Frontal cortex (tissue), 3 donors: ENCODE measurements at regions not wholly inside any gene's neighbourhood (a gene's known extent, or its start where the extent isn't known, plus 50 kb on each side); places are given as distances from the start of the nearest gene placed in this dataset.

Experiments used
- DNase-seq, 2 donors: peaks; one replicate each; pipeline ENCODE4 v3.0.0; 2012; ENCODE audit warnings: low spot score in 2 of 2
- FAIRE-seq: peaks from 2 replicates; lab custom pipeline; 2012; peaks lifted over from hg19 to GRCh38; lab: Jason Lieb, UNC
- donor health status: control.
- donor health status: control.
- donor health status: control.

DNA sequence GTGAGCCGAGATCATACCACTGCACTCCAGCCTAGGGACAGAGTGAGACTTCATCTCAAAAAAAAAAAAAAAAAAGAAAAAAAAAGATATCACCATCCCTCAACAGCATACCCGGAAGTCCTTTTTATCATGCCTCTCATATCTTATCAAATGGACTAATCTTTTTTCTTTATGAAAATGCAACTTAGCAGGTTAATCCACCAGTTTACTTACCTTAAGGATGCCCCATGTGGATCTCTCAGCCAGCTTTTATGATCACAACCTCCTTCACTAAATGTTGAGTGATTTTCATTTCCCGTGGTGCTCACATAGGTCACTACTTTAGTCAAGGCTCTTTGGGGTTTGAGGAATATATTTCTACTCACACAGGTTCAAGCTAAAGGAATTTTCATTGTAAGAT, 248.8 kb upstream of the TBX3 start:
- FAIRE-seq, result no peak
- DNase-seq, result no peak

DNA sequence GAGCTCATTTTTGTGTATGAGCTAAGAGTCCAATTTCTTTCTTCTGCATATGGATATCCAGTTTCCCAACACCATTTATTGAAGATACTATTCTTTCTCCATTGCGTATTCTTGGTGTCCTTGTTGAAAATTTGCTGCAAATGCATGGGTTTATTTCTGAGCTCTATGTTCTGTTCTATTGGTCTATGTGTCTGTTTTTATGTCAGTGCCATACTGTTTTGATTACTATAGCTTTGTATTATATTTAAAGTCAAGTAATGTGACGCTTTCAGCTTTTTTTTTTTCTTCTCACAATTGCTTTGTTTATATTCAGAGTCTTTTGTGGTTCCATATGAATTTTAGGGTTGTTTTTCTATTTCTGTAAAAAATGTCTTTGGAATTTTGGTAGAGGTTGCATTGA, 247.1 kb upstream of the TBX3 start:
- DNase-seq (no peak), FAIRE-seq (no peak)

- DNase-seq, result no peak
- no peak for FAIRE-seq
These were observed 242.4 kb upstream of the TBX3 start for GRCh38 chr12:114926341-114926740.

GRCh38 chr12:114924946-114925475, 241.0 kb upstream of the TBX3 start:
- FAIRE-seq (no peak), DNase-seq (no peak)

GRCh38 chr12:114921781-114922180, 237.8 kb upstream of the TBX3 start:
- FAIRE-seq, result no peak
- DNase-seq, result no peak

DNA sequence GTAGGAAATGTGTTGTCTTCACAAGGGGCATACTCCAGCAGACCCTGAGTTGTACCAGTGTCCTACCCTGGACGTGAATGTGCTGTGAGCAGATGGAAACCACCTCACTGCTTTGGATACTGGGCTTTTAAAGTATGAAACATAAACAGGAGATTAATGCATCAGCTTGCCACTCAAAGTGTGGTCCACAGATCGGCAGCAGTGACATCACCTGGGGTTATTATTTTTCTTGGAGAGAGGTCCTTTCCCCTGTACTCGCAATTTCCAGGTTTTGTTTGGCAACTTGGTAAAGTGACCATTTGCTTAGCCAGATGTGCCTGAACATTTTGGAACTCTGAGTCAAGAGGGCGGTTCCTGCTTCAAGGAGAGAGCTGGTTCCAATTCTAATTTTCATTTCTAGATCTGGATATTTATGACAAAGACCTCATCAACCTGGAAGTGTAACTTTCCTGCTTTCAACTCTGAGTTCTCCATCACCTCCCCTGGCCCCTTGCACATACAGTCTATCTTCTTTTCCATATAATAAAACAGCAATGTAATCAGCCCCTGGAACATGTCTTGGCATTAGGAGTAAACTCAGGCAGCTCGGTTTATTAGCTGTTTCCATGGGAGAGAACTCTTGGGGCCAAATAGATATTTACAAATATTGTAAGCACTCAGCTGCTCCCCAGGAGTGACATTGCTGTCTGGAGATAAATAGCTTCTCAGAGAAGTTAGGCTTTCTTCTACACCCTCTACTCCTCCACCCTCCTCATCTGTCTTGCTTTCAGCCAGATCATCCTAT, 237.0 kb upstream of the TBX3 start:
- no peak for FAIRE-seq
- DNase-seq, result no peak

- FAIRE-seq, result no peak
These were observed 235.5 kb upstream of the TBX3 start for GRCh38 chr12:114919479-114919878.

GRCh38 chr12:114918535-114919233, 234.7 kb upstream of the TBX3 start:
- no peak for DNase-seq
- FAIRE-seq, result no peak

More at GRCh38 chr12:114919479-114919878, 235.5 kb upstream of the TBX3 start:
- DNase-seq, result no peak

DNA sequence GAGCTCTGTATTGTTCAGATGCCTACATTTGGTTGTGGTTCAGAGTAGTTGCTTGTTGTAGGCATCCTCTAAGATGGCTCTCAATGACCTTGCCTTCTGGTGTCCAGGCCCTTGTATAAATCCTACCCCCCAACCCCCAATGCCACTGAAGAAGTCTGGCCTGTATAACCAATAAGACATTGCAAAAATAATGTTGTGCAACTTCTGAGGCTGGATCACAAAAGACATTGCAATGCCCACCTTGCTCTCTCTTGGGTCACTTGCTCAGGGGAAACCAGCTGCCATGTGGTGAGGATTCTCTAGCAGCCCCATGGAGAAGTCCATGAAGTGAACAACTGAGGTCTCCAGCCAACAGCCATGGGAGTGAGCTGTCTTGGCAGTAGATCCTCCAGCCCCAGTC, 234.0 kb upstream of the TBX3 start:
- FAIRE-seq, result no peak
- DNase-seq, result no peak

DNA sequence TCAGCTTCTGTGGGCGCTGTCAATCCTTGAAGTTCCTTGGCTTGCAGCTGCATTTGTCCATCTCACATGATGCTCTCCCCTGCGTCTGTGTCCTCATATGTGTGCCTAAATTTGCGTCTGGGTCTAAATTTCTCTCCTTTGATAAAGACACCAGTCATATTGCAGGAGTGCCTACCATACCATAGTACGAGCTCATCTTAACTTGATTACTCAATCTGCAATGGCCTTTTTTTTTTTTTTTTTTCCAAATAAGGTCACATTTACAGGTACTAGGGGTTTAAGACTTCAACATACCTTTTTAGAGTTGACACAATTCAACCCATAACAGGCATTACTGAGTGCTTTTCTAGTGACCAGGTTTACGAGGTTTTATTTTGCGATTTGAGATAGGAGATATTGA, 233.3 kb upstream of the TBX3 start:
- FAIRE-seq, result no peak
- no peak for DNase-seq

DNA sequence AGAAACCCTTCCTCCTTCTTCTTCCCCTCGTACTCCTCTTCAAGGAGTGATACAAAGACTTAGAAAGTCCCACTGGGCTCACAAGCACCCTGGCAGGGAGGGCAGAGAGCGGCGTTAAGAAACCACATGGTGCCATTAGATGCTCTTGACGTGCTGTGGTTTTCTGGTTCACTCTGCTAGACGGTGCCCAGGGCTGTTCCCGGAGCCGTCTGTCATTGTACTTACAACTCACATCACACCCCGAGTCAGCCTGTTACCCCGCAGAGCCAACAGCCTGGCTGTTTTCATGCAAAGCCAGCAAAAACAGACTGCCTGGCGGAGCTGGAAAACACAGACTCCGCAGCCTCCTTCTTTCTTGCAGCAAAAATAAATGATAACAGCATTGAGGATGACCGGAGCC, 232.6 kb upstream of the TBX3 start:
- no peak for DNase-seq

DNA sequence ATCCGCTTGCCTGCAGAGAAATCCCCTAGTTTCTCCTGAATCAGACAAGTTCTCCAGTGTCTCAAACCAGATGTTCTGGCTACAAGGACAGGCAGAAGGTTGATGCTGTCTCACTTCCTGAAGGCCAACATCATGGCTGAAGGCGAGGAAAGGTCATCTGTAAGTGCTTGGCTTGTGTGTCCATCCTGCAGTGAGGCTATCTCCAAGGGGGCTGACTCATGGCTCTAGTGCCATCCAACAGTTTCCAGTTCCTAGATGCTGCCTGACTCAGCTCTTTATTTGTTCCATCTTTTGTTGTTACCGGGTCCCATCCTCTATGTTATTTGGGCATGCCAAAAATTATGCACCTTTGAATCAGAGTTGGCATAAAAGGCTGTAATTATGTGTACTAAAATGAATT, 232.1 kb upstream of the TBX3 start:
- DNase-seq (no peak), FAIRE-seq (no peak)

More for the DNA sequence above, 232.6 kb upstream of the TBX3 start:
- no peak for FAIRE-seq

- DNase-seq, result no peak
- FAIRE-seq, result no peak
These were observed 230.2 kb upstream of the TBX3 start for GRCh38 chr12:114913871-114914801.

GRCh38 chr12:114912811-114913210, 228.8 kb upstream of the TBX3 start:
- no peak for FAIRE-seq
- no peak for DNase-seq

DNA sequence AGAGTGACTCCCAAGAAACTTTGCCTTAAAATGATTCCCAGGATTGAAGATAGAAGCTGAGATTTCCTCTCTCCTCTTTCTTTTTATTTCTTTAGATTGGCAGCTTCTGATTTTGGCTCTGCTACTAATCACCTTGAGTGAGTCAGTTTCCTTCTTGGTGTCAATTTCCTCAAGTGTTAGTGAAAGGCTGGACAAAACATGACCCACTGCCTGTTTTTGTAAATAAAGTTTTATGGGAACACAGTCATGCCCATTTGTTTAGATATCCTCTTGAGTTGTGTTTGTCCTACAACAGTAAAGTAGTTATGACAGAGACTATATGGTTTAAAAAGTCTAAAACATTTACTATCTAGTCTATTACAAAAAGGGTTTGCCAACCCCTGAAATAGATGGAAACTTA, 227.2 kb upstream of the TBX3 start:
- FAIRE-seq (no peak), DNase-seq (no peak)

DNA sequence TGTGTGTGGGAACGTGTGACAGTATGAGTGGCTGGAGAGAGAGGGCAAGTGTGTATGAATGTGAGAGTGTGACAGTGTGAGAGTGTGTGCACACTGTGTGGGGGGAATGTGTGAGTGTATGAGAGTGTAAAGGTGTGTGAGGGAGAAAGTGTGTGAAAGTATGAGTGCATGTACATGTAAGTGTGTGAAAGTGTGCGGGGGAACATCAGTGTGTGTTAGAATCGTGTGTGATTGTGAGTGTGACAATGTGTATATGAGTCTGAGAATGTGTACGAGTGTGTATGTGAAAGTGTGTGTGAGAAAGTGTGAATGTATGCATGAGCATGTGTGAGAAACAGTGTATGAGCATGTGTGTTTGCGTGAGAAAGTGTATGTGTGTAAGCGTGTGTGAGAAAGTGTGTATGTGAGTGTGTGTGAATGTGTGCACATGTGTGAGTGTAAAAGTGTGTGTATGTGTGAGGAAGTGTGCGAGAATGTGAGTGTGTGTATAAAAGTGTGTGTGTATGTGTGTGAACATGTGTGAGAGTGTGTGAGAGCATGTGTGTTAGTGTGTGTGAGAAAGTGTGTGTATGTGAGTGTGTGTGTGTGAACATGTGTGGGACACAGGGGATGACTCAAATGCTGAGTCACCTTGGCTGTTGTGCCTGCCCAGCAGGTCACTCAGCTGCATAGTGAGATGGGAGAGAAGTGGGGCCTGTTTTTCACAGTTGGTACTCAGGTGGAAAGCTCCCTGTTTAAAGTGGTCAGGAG, 220.5 kb upstream of the TBX3 start:
- FAIRE-seq (no peak), DNase-seq (no peak)

- DNase-seq (no peak), FAIRE-seq (no peak)
These were observed 219.2 kb upstream of the TBX3 start for GRCh38 chr12:114903083-114903691.

DNA sequence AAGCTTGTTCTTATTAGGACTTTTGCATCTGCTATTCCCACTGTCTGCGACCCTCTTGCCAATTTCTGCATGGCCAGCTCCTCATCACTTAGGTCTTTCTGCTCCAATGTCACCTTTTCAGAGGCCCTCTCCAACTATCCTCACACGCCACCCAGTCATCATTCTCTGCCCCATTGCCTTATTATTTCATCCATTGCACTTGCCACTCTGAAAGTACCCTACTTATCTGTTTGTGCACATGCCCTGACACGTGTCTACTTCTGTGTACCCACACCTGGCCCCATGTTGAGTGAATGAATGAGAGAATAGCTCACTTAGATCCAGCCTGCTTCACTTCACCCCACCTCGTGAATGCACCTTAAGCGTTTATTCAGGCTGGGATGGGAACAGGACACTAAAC, 218.7 kb upstream of the TBX3 start:
- DNase-seq (no peak), FAIRE-seq (no peak)

DNA sequence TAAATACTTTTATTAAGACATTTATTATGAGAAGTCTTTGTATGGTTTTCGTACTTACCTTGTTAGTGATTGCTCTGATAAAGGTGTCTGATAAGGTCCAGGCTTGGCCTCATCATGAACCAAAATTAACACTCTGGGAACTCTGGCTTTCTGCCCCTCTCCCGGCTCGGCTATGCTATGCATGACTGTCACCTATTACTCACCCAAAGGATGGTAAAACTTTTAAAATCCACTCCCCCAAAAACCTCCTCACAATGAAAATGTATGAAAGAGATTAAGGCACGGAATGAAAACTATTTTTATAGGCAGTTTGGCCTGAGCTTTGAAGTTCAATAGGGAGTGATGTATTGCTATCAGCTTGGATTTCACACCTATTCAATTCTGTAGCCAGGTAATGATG, 217.3 kb upstream of the TBX3 start:
- DNase-seq (no peak), FAIRE-seq (no peak)
